ENCODE measurements at regions not wholly inside any gene's neighbourhood (a gene's known extent, or its start where the extent isn't known, plus 50 kb on each side); places are given as distances from the start of the nearest gene placed in this dataset.

- DNase-seq (ENCODE audit: low spot score in 2 of 2) (peak; percentile 71 to 83), FAIRE-seq (no peak)
Observed at GRCh38 chr2:239465017-239466001, 64.5 kb upstream of the HDAC4 start.

- FAIRE-seq, result no peak
Observed at GRCh38 chr2:239464166-239465016, 63.6 kb upstream of the HDAC4 start.

GRCh38 chr2:239463541-239464165 lies 62.8 kb upstream of the HDAC4 start:
- no peak for DNase-seq (ENCODE audit: low spot score in 2 of 2)

More at GRCh38 chr2:239464166-239465016, 63.6 kb upstream of the HDAC4 start:
- DNase-seq (ENCODE audit: low spot score in 2 of 2), result no peak

GRCh38 chr2:239462671-239463506 lies 62.1 kb upstream of the HDAC4 start:
- no peak for DNase-seq (ENCODE audit: low spot score in 2 of 2)
- FAIRE-seq, result no peak

More at GRCh38 chr2:239463541-239464165, 62.8 kb upstream of the HDAC4 start:
- no peak for FAIRE-seq

- FAIRE-seq (no peak), DNase-seq (ENCODE audit: low spot score in 2 of 2) (no peak)
Observed at GRCh38 chr2:239462191-239462515, 61.3 kb upstream of the HDAC4 start.

GRCh38 chr2:239461291-239462190 lies 60.7 kb upstream of the HDAC4 start:
- FAIRE-seq (no peak), DNase-seq (ENCODE audit: low spot score in 2 of 2) (no peak)

GRCh38 chr2:239460780-239461179 lies 60.0 kb upstream of the HDAC4 start:
- FAIRE-seq (no peak), DNase-seq (ENCODE audit: low spot score in 2 of 2) (no peak)

- DNase-seq (ENCODE audit: low spot score in 2 of 2) (no peak), FAIRE-seq (no peak)
Observed at GRCh38 chr2:239459606-239460005, 58.8 kb upstream of the HDAC4 start.

- DNase-seq (ENCODE audit: low spot score in 2 of 2) (no peak), FAIRE-seq (no peak)
Observed at GRCh38 chr2:239459056-239459455, 58.2 kb upstream of the HDAC4 start.

GRCh38 chr2:239457586-239458445 lies 57.0 kb upstream of the HDAC4 start:
- FAIRE-seq (no peak), DNase-seq (ENCODE audit: low spot score in 2 of 2) (no peak)

GRCh38 chr2:239456940-239457339 lies 56.1 kb upstream of the HDAC4 start:
- no peak for DNase-seq (ENCODE audit: low spot score in 2 of 2)
- no peak for FAIRE-seq

GRCh38 chr2:239455436-239456203 lies 54.8 kb upstream of the HDAC4 start:
- FAIRE-seq, result no peak
- DNase-seq (ENCODE audit: low spot score in 2 of 2), result no peak

GRCh38 chr2:239454507-239454906 lies 53.7 kb upstream of the HDAC4 start:
- no peak for DNase-seq (ENCODE audit: low spot score in 2 of 2)
- no peak for FAIRE-seq

Data from frontal cortex (tissue), 3 donors.